ENCODE measurements at regions not wholly inside any gene's neighbourhood (a gene's known extent, or its start where the extent isn't known, plus 50 kb on each side); places are given as distances from the start of the nearest gene placed in this dataset.

DNA sequence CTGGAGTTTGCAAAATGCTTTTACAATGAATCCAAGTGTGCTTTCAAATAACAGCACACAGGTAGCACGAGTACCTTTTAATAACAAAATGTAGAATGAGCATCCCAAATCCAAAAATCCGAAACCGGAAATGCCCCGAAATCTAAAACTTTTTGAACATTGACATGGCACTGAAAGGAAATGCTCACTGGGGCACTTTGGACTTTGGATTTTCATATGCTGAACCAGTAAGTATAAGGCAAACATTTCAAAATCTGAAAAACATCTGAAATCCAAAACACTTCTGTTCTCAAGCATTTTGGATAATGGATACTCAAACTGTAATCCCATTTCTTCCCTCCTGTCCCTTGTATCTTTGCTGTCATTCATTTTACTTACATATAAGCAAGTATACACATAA, 50.1 kb downstream of the GCNT4 start:
- TF ChIP-seq EZH2 (IDR thresholded peaks at IDR 0.05; ENCODE audit: low read length, unreplicated experiment), result no peak
- TF ChIP-seq, protein P1, sequence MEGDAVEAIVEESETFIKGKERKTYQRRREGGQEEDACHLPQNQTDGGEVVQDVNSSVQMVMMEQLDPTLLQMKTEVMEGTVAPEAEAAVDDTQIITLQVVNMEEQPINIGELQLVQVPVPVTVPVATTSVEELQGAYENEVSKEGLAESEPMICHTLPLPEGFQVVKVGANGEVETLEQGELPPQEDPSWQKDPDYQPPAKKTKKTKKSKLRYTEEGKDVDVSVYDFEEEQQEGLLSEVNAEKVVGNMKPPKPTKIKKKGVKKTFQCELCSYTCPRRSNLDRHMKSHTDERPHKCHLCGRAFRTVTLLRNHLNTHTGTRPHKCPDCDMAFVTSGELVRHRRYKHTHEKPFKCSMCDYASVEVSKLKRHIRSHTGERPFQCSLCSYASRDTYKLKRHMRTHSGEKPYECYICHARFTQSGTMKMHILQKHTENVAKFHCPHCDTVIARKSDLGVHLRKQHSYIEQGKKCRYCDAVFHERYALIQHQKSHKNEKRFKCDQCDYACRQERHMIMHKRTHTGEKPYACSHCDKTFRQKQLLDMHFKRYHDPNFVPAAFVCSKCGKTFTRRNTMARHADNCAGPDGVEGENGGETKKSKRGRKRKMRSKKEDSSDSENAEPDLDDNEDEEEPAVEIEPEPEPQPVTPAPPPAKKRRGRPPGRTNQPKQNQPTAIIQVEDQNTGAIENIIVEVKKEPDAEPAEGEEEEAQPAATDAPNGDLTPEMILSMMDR (conservative IDR thresholded peaks at IDR 0.05; ENCODE audit: low read depth, low read length), result no peak
- TF ChIP-seq EZH2phosphoT487 (IDR thresholded peaks at IDR 0.05; ENCODE audit: borderline replicate concordance, low read length), result no peak
- no peak overlapping the region for H3K27ac ChIP-seq (ENCODE audit: low read length)
- intact Hi-C loops (cut with micrococcal nuclease), result no loop called here
- no TSS peak for BruUV-seq (replicated peaks)
- no peak overlapping the region for H3K9ac ChIP-seq (ENCODE audit: low read length)
- H3K4me2 ChIP-seq (ENCODE audit: low read length), result no peak overlapping the region
- ATAC-seq (no peak), DNase-seq (no peak)
- no peaks in the 10 kb centered on the region for H3K4me1 ChIP-seq (ENCODE audit: insufficient read depth, low read length)
- no peaks in the 10 kb centered on the region for H3K9me3 ChIP-seq (ENCODE audit: low read length)
- H3F3A ChIP-seq (ENCODE audit: low read length, unreplicated experiment), result no peaks in the 10 kb centered on the region
- ChIA-PET POLR2A (ENCODE audit: unreplicated experiment) (no interaction called here), CTCF (no interaction called here)
- no peak overlapping the region for H3K4me3 ChIP-seq (ENCODE audit: low read length)
- no peaks in the 10 kb centered on the region for H3K9me2 ChIP-seq (replicated peaks; ENCODE audit: low read length)
- no peaks in the 10 kb centered on the region for H4K20me1 ChIP-seq (ENCODE audit: low read length)
- no peak overlapping the region for H2AFZ ChIP-seq (ENCODE audit: low read length)
- H3K27me3 ChIP-seq (ENCODE audit: low read length), result no peaks in the 10 kb centered on the region
- no peaks in the 10 kb centered on the region for H3K79me2 ChIP-seq (ENCODE audit: low read length)
- no peaks in the 10 kb centered on the region for H3K36me3 ChIP-seq (ENCODE audit: low read depth, low read length)

DNA sequence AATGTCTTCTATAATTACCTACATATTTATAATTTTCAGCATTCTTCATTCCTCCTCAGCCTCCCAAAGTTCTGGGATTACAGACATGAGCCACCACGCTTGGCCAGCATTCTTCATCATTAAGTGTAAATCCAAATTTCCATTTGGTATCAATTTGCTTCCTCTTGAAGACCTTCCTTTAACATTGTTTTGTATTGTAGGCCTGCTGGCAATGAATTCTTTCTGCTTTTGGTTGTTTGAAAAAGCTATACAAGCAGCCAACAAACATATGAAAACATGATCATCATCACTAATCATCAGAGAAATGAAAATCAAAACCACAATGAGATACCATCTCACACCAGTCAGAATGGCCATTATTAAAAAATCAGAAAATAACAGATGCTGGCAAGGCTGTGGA, 56.4 kb downstream of the GCNT4 start:
- Histone ChIP-seq H3K27me3 (ENCODE audit: low read length) (no peaks in the 10 kb centered on the region), H3K4me1 (ENCODE audit: insufficient read depth, low read length) (peaks cover 20% of the 10 kb centered on the region), H3K4me2 (ENCODE audit: low read length) (no peak overlapping the region), H3K4me3 (ENCODE audit: low read length) (no peak overlapping the region), H3K9me2 (replicated peaks; ENCODE audit: low read length) (no peaks in the 10 kb centered on the region), H3K36me3 (ENCODE audit: low read depth, low read length) (no peaks in the 10 kb centered on the region), H3K27ac (ENCODE audit: low read length) (no peak overlapping the region), H3F3A (ENCODE audit: low read length, unreplicated experiment) (no peaks in the 10 kb centered on the region), H3K79me2 (ENCODE audit: low read length) (no peaks in the 10 kb centered on the region), H2AFZ (ENCODE audit: low read length) (no peak overlapping the region), H4K20me1 (ENCODE audit: low read length) (no peaks in the 10 kb centered on the region), H3K9ac (ENCODE audit: low read length) (no peak overlapping the region), H3K9me3 (ENCODE audit: low read length) (no peaks in the 10 kb centered on the region)
- ChIA-PET POLR2A (ENCODE audit: unreplicated experiment) (interaction anchor here (0.7 kb wide), 1 partner anchor 71 kb away, joined by 3 read pairs; no protein-coding TSS in a partner anchor), CTCF (no interaction called here)
- DNase-seq (no peak), ATAC-seq (no peak)
- TF ChIP-seq, protein P1 (conservative IDR thresholded peaks at IDR 0.05; ENCODE audit: low read depth, low read length), result no peak
- TF ChIP-seq EZH2phosphoT487 (IDR thresholded peaks at IDR 0.05; ENCODE audit: borderline replicate concordance, low read length), result no peak
- no peak for TF ChIP-seq EZH2 (IDR thresholded peaks at IDR 0.05; ENCODE audit: low read length, unreplicated experiment)
- intact Hi-C loops (cut with micrococcal nuclease), result no loop called here
- BruUV-seq (replicated peaks), result no TSS peak

DNA sequence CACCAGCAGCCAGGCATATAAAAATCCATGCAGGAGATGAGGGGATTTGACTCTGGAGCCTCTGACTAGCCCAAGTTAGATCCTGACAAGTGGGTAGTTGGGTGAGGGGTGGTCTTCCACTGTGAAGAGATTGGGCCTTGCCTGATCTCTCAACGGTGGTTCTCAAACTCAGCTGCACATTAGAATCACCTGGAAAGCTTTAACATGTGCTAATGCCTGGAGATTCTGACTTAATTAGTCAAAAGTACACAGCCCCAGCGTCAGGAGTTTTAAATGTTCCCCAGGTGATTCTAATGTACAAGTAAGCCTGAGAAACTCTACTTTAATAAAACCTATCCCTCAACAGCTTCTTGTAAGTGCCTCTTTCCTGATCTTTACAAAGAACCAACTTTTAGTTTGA, 57.5 kb downstream of the GCNT4 start:
- DNase-seq, result no peak
- CTCF ChIA-PET, result no interaction called here

More for the DNA sequence above, 57.5 kb downstream of the GCNT4 start:
- Histone ChIP-seq H3K9ac (ENCODE audit: low read length) (no peak overlapping the region), H3K27ac (ENCODE audit: low read length) (no peak overlapping the region), H3K4me3 (ENCODE audit: low read length) (no peak overlapping the region), H3K27me3 (ENCODE audit: low read length) (no peaks in the 10 kb centered on the region), H3K79me2 (ENCODE audit: low read length) (no peaks in the 10 kb centered on the region), H3K36me3 (ENCODE audit: low read depth, low read length) (no peaks in the 10 kb centered on the region), H4K20me1 (ENCODE audit: low read length) (no peaks in the 10 kb centered on the region), H3F3A (ENCODE audit: low read length, unreplicated experiment) (no peaks in the 10 kb centered on the region), H3K9me2 (replicated peaks; ENCODE audit: low read length) (no peaks in the 10 kb centered on the region), H3K4me2 (ENCODE audit: low read length) (no peak overlapping the region), H2AFZ (ENCODE audit: low read length) (no peak overlapping the region), H3K9me3 (ENCODE audit: low read length) (no peaks in the 10 kb centered on the region), H3K4me1 (ENCODE audit: insufficient read depth, low read length) (peaks cover 20% of the 10 kb centered on the region)
- no TSS peak for BruUV-seq (replicated peaks)
- no peak for ATAC-seq
- POLR2A ChIA-PET (ENCODE audit: unreplicated experiment), result no interaction called here
- intact Hi-C loops (cut with micrococcal nuclease), result no loop called here
- TF ChIP-seq, protein P1 (conservative IDR thresholded peaks at IDR 0.05; ENCODE audit: low read depth, low read length), result no peak
- TF ChIP-seq EZH2 (IDR thresholded peaks at IDR 0.05; ENCODE audit: low read length, unreplicated experiment) (no peak), EZH2phosphoT487 (IDR thresholded peaks at IDR 0.05; ENCODE audit: borderline replicate concordance, low read length) (no peak)

Measured in PC-3 (cell line).